Smooth muscle cell (in vitro differentiated cells): ENCODE measurements at regions not wholly inside any gene's neighbourhood (a gene's known extent, or its start where the extent isn't known, plus 50 kb on each side); places are given as distances from the start of the nearest gene placed in this dataset.
"Not testable (repeated sequence)": the region's sequence is repeated elsewhere in the genome, so short reads cannot be mapped to it uniquely, and the experiment has no call there.

Experiments used
- DNase-seq: peaks from one replicate; lab custom pipeline; 2025; ENCODE audit not compliant: unreplicated experiment; lab: John Stamatoyannopoulos, UW
- H2AFZ ChIP-seq: fragments of 200-600 bp; sonication (generic); 2 replicates; pipeline ENCODE4 v1.6.0; 2016; ENCODE audit warnings: antibody characterized with exemption, low read depth, mild to moderate bottlenecking
- H3F3A ChIP-seq: fragments of 200-600 bp; sonication (generic); 2 replicates; pipeline ENCODE4 v1.6.0; 2017; ENCODE audit warnings: antibody characterized with exemption, low read depth
- H3K27ac ChIP-seq: fragments of 200-600 bp; sonication (generic); 2 replicates; pipeline ENCODE4 v1.5.1; 2016; ENCODE audit warnings: low read depth, mild to moderate bottlenecking
- H3K27me3 ChIP-seq: fragments of 200-600 bp; sonication (generic); 2 replicates; pipeline ENCODE4 v1.6.1; 2016; ENCODE audit warnings: low read depth, mild to moderate bottlenecking
- H3K36me3 ChIP-seq: fragments of 200-600 bp; sonication (generic); 2 replicates; pipeline ENCODE4 v1.5.1; 2016; ENCODE audit warnings: low read depth
- H3K4me1 ChIP-seq: fragments of 200-600 bp; sonication (generic); 2 replicates; pipeline ENCODE4 v1.5.1; 2016; ENCODE audit warnings: low read depth
- H3K4me2 ChIP-seq: fragments of 200-600 bp; sonication (generic); 2 replicates; pipeline ENCODE4 v1.6.0; 2016; ENCODE audit warnings: mild to moderate bottlenecking
- H3K4me3 ChIP-seq: fragments of 200-600 bp; sonication (generic); 2 replicates; pipeline ENCODE4 v1.5.1; 2016; ENCODE audit warnings: mild to moderate bottlenecking
- H3K79me2 ChIP-seq: fragments of 200-600 bp; sonication (generic); 2 replicates; pipeline ENCODE4 v1.6.0; 2016; ENCODE audit warnings: low read depth, mild to moderate bottlenecking
- H3K9ac ChIP-seq: fragments of 200-600 bp; sonication (generic); 2 replicates; pipeline ENCODE4 v1.6.0; 2016; ENCODE audit warnings: low read depth
- H3K9me3 ChIP-seq: fragments of 200-600 bp; sonication (generic); replicated peaks from 2 replicates; pipeline ENCODE4 v1.5.1; 2016; ENCODE audit warnings: low read depth
- H4K20me1 ChIP-seq: fragments of 200-600 bp; sonication (generic); 2 replicates; pipeline ENCODE4 v1.6.0; 2016; ENCODE audit warnings: low read depth
- CTCF ChIP-seq: fragments of 200-600 bp; sonication (generic); IDR thresholded peaks from 2 replicates; pipeline ENCODE4 v1.5.1; 2017; ENCODE audit warnings: borderline replicate concordance, mild to moderate bottlenecking, antibody characterized with exemption; ENCODE audit not compliant: insufficient read depth, poor library complexity, severe bottlenecking
- WGBS: methylation state at CpG from one replicate; pipeline ENCODE4 v1.1.7; 2016; ENCODE audit warnings: low lambda C conversion rate; 5-methylcytosine and 5-hydroxymethylcytosine counted together

- no peak overlapping the region for H3K4me3 ChIP-seq
- no peaks in the 10 kb centered on the region for H3K9me3 ChIP-seq
- no peak overlapping the region for H3K27ac ChIP-seq
- H2AFZ ChIP-seq = no peak overlapping the region
- no peak for DNase-seq
- no peaks in the 10 kb centered on the region for H3K79me2 ChIP-seq
- H3K27me3 ChIP-seq = no peaks in the 10 kb centered on the region
- H4K20me1 ChIP-seq = no peaks in the 10 kb centered on the region
- H3F3A ChIP-seq = peaks cover 9% of the 10 kb centered on the region
- 51% methylated on average over 5 of the region's 5 CpGs for WGBS
- no peak overlapping the region for H3K9ac ChIP-seq
- no peaks in the 10 kb centered on the region for H3K36me3 ChIP-seq
- no peak overlapping the region for H3K4me2 ChIP-seq
- no peak for TF ChIP-seq CTCF
- peaks cover 8% of the 10 kb centered on the region for H3K4me1 ChIP-seq
Observed at GRCh38 chr10:31664803-31665202, 263.8 kb downstream of the ARHGAP12 start.

- H3K9me3 ChIP-seq, DNase-seq, H3K4me2 ChIP-seq, H3K27ac ChIP-seq, H4K20me1 ChIP-seq, H3K36me3 ChIP-seq, H3K9ac ChIP-seq, H3K27me3 ChIP-seq, H2AFZ ChIP-seq, H3K4me1 ChIP-seq, H3K4me3 ChIP-seq, H3F3A ChIP-seq, H3K79me2 ChIP-seq: not testable (repeated sequence)
- 63% methylated on average over 9 of the region's 9 CpGs for WGBS
Observed at GRCh38 chr10:31664071-31664470, 264.6 kb downstream of the ARHGAP12 start.

- peak overlapping the region; percentile 73 for H3K4me2 ChIP-seq
- no peaks in the 10 kb centered on the region for H3K9me3 ChIP-seq
- DNase-seq = peak; percentile 10
- no peak overlapping the region for H3K9ac ChIP-seq
- no peaks in the 10 kb centered on the region for H3K27me3 ChIP-seq
- TF ChIP-seq CTCF = no peak
- peaks cover 9% of the 10 kb centered on the region for H3F3A ChIP-seq
- H2AFZ ChIP-seq = peak overlapping the region; percentile 75
- H3K36me3 ChIP-seq = no peaks in the 10 kb centered on the region
- peaks cover 8% of the 10 kb centered on the region for H3K4me1 ChIP-seq
- peak overlapping the region; percentile 63 for H3K27ac ChIP-seq
- no peaks in the 10 kb centered on the region for H3K79me2 ChIP-seq
- H3K4me3 ChIP-seq = no peak overlapping the region
- WGBS = 1% methylated on average over 7 of the region's 7 CpGs
- no peaks in the 10 kb centered on the region for H4K20me1 ChIP-seq
Observed at GRCh38 chr10:31660300-31660699, 268.3 kb downstream of the ARHGAP12 start.

GRCh38 chr10:31659665-31660064 is 269.0 kb downstream of the ARHGAP12 start:
- Histone ChIP-seq H3K9ac (no peak overlapping the region), H3K27me3 (no peaks in the 10 kb centered on the region), H2AFZ (no peak overlapping the region), H3K27ac (peak overlapping the region; percentile 63), H3K4me1 (peaks cover 8% of the 10 kb centered on the region), H3K36me3 (no peaks in the 10 kb centered on the region), H3K79me2 (no peaks in the 10 kb centered on the region), H3K4me3 (no peak overlapping the region), H4K20me1 (no peaks in the 10 kb centered on the region), H3F3A (peaks cover 9% of the 10 kb centered on the region), H3K4me2 (peak overlapping the region; percentile 5), H3K9me3 (no peaks in the 10 kb centered on the region)
- no peak for TF ChIP-seq CTCF
- WGBS = 37% methylated on average over 4 of the region's 4 CpGs
- DNase-seq = no peak
